GM12878 (cell line): ENCODE measurements at regions not wholly inside any gene's neighbourhood (a gene's known extent, or its start where the extent isn't known, plus 50 kb on each side); places are given as distances from the start of the nearest gene placed in this dataset.
A peak's percentile ranks its signal among the peaks of the same experiment; 100 is the strongest.

Experiments used
- ATAC-seq: fragments of 200-7000 bp; cut with Tn5 transposase; 3 replicates; pipeline ENCODE4 v1.9.1; 2020; ENCODE audit warnings: mild to moderate bottlenecking, moderate library complexity
- BruUV-seq: library from RNA; stranded (reverse); fragments of 400-500 nt; replicated peaks from 2 replicates; lab custom pipeline; 2021; lab: Mats Ljungman, UMichigan
- CTCF ChIA-PET: fragments of 300-600 bp; sonication (Branson Sonifier 250); formaldehyde crosslinking; extraction: SDS; loops from one replicate; lab custom pipeline; 2021; ENCODE audit warnings: inconsistent platforms; lab: Yijun Ruan, JAX
- POLR2A ChIA-PET: fragments of 350-600 bp; formaldehyde crosslinking; extraction: SDS; loops from one replicate; lab custom pipeline; 2021; ENCODE audit warnings: inconsistent platforms; lab: Charles Lee
- RAD21 ChIA-PET: fragments of 300-600 bp; sonication (Branson Sonifier 250); formaldehyde crosslinking; loops from one replicate; lab custom pipeline; 2023; ENCODE audit warnings: antibody characterized with exemption; ENCODE audit not compliant: unreplicated experiment; lab: Charles Lee
- SMC1A ChIA-PET: fragments of 300-600 bp; sonication (Branson Sonifier 250); formaldehyde crosslinking; loops from one replicate; lab custom pipeline; 2023; ENCODE audit not compliant: unreplicated experiment, uncharacterized antibody; lab: Charles Lee
- DNase-seq: peaks from one replicate; pipeline ENCODE4 v3.0.0-alpha.2; 2011; ENCODE audit warnings: low read depth, low spot score
- FAIRE-seq: peaks from 3 replicates; lab custom pipeline; 2011; peaks lifted over from hg19 to GRCh38; lab: Jason Lieb, UNC
- H2AFZ ChIP-seq: 2 replicates; pipeline ENCODE4 v1.6.0; 2011; ENCODE audit warnings: low read depth, low read length, control low read depth; ENCODE audit not compliant: control insufficient read depth
- H3K27ac ChIP-seq: 2 replicates; pipeline ENCODE4 v1.5.1; 2011; ENCODE audit warnings: control low read depth; ENCODE audit not compliant: control insufficient read depth, insufficient read depth
- H3K27me3 ChIP-seq, 2 experiments: replicated peaks in 1 of 2; 2 replicates each; pipeline versions ENCODE4 v1.6.0 to v1.6.1; 2011; ENCODE audit warnings: low read length in 1 of 2; ENCODE audit not compliant: control insufficient read depth in 2 of 2, insufficient read depth in 2 of 2
- H3K36me3 ChIP-seq, 2 experiments: 2 replicates each; pipeline ENCODE4 v1.5.1; 2011; ENCODE audit warnings: low read length in 1 of 2; ENCODE audit not compliant: control insufficient read depth in 2 of 2, insufficient read depth in 2 of 2
- H3K4me1 ChIP-seq: 2 replicates; pipeline ENCODE4 v1.6.1; 2011; ENCODE audit warnings: mild to moderate bottlenecking, low read length, moderate library complexity, mixed read lengths; ENCODE audit not compliant: control insufficient read depth, insufficient read depth
- H3K4me2 ChIP-seq: 2 replicates; pipeline ENCODE4 v1.6.0; 2011; ENCODE audit warnings: control low read depth; ENCODE audit not compliant: control insufficient read depth, insufficient read depth
- H3K4me3 ChIP-seq: fragments of 200-600 bp; sonication (generic); 2 replicates; pipeline ENCODE4 v1.5.1; 2016
- H3K79me2 ChIP-seq: 2 replicates; pipeline ENCODE4 v1.6.0; 2011; ENCODE audit warnings: low read length; ENCODE audit not compliant: control insufficient read depth, insufficient read depth
- H3K9ac ChIP-seq: 2 replicates; pipeline ENCODE4 v1.8.0; 2011; ENCODE audit warnings: low read length, control low read depth, mixed read lengths; ENCODE audit not compliant: control insufficient read depth, insufficient read depth
- H3K9me3 ChIP-seq: replicated peaks from 3 replicates; pipeline ENCODE4 v1.5.1; 2011; ENCODE audit warnings: mild to moderate bottlenecking, low read length; ENCODE audit not compliant: control insufficient read depth, insufficient read depth
- H4K20me1 ChIP-seq: 2 replicates; pipeline ENCODE4 v1.6.0; 2011; ENCODE audit not compliant: control insufficient read depth, insufficient read depth
- ASH2L ChIP-seq: fragments of 300-600, 200-600 bp; sonication (generic); IDR thresholded peaks from 2 replicates; pipeline ENCODE4 v1.6.1; 2017; ENCODE audit warnings: low read depth, mild to moderate bottlenecking, borderline replicate concordance
- BMI1 ChIP-seq: fragments of 450-650 bp; IDR thresholded peaks from 2 replicates; pipeline ENCODE4 v1.6.1; 2016; ENCODE audit warnings: mild to moderate bottlenecking, moderate library complexity, borderline replicate concordance
- BRCA1 ChIP-seq: IDR thresholded peaks from 2 replicates; pipeline ENCODE4 v1.6.1; 2011; ENCODE audit warnings: low read depth, low read length, improper control_type of control experiment
- CEBPB ChIP-seq, 2 experiments: fragments of 150-350 bp in 1 of 2; IDR thresholded peaks; 2 replicates each; pipeline ENCODE4 v1.6.1; 2012 to 2014; ENCODE audit warnings: low read depth in 2 of 2, low read length in 2 of 2, borderline replicate concordance in 1 of 2, inconsistent platforms in 1 of 2
- IKZF1 ChIP-seq: fragments of 450-650 bp; conservative IDR thresholded peaks from 2 replicates; pipeline ENCODE4 v1.6.1; 2017; ENCODE audit warnings: antibody characterized with exemption, mild to moderate bottlenecking
- LARP7 ChIP-seq: fragments of 450-650 bp; IDR thresholded peaks from 2 replicates; pipeline ENCODE4 v1.6.1; 2017; ENCODE audit warnings: mild to moderate bottlenecking
- MXI1 ChIP-seq: fragments of 150-350 bp; IDR thresholded peaks from 2 replicates; pipeline ENCODE4 v1.6.1; 2011; ENCODE audit warnings: low read depth, mild to moderate bottlenecking, inconsistent platforms, low read length, improper control_type of control experiment
- NFYB ChIP-seq: IDR thresholded peaks from 2 replicates; pipeline ENCODE4 v1.6.1; 2011; ENCODE audit warnings: low read depth, mild to moderate bottlenecking, low read length, improper control_type of control experiment, moderate library complexity; ENCODE audit not compliant: insufficient read depth
- NR2F1 ChIP-seq: fragments of 450-650 bp; conservative IDR thresholded peaks from 2 replicates; pipeline ENCODE4 v1.6.1; 2017; ENCODE audit warnings: mild to moderate bottlenecking
- RAD21 ChIP-seq: IDR thresholded peaks from 2 replicates; pipeline ENCODE4 v1.6.1; 2011; ENCODE audit warnings: mild to moderate bottlenecking, low read depth, low read length, moderate library complexity; ENCODE audit not compliant: insufficient read depth
- RELB ChIP-seq: fragments of 450-650 bp; IDR thresholded peaks from 2 replicates; pipeline ENCODE4 v1.6.1; 2017; ENCODE audit warnings: low read depth, mild to moderate bottlenecking, moderate library complexity
- WGBS: methylation state at CpG from one replicate; pipeline ENCODE4 v1.1.6; 2016; ENCODE audit warnings: low lambda C conversion rate; ENCODE audit not compliant: insufficient replicate concordance, insufficient coverage; ENCODE audit errors: missing lambda C conversion rate; 5-methylcytosine and 5-hydroxymethylcytosine counted together
- in situ Hi-C: fragments of 300-500 bp; cut with MboI; formaldehyde crosslinking; loops from 9 replicates; pipeline ENCODE4 v1.14.3; 2018; ENCODE audit warnings: mixed read lengths
- intact Hi-C: fragments of 100-400 bp; cut with micrococcal nuclease; formaldehyde crosslinking; loops from one replicate; pipeline ENCODE4 v1.14.2; 2022; ENCODE audit not compliant: unreplicated experiment
- TF ChIP-seq, protein P1 (sequence below): fragments of 450-650 bp; IDR thresholded peaks from 2 replicates; pipeline ENCODE4 v1.6.1; 2016; ENCODE audit warnings: mild to moderate bottlenecking, moderate library complexity, borderline replicate concordance

- FAIRE-seq (no peak), ATAC-seq (peak; percentile 26; the same call in 1 of the 3 replicates), DNase-seq (no peak)
- POLR2A ChIA-PET, result no interaction called here
- no peak overlapping the region for H3K9ac ChIP-seq
- TF ChIP-seq RELB (no peak), CEBPB (IDR thresholded peaks at IDR 0.05; ENCODE audit: borderline replicate concordance in 1 of 2, low read depth in 2 of 2, low read length in 2 of 2) (no peak), BRCA1 (no peak), BMI1 (no peak), RAD21 (no peak), NFYB (no peak), ASH2L (no peak), NR2F1 (no peak), LARP7 (no peak), MXI1 (no peak), IKZF1 (no peak)
- TF ChIP-seq, protein P1, sequence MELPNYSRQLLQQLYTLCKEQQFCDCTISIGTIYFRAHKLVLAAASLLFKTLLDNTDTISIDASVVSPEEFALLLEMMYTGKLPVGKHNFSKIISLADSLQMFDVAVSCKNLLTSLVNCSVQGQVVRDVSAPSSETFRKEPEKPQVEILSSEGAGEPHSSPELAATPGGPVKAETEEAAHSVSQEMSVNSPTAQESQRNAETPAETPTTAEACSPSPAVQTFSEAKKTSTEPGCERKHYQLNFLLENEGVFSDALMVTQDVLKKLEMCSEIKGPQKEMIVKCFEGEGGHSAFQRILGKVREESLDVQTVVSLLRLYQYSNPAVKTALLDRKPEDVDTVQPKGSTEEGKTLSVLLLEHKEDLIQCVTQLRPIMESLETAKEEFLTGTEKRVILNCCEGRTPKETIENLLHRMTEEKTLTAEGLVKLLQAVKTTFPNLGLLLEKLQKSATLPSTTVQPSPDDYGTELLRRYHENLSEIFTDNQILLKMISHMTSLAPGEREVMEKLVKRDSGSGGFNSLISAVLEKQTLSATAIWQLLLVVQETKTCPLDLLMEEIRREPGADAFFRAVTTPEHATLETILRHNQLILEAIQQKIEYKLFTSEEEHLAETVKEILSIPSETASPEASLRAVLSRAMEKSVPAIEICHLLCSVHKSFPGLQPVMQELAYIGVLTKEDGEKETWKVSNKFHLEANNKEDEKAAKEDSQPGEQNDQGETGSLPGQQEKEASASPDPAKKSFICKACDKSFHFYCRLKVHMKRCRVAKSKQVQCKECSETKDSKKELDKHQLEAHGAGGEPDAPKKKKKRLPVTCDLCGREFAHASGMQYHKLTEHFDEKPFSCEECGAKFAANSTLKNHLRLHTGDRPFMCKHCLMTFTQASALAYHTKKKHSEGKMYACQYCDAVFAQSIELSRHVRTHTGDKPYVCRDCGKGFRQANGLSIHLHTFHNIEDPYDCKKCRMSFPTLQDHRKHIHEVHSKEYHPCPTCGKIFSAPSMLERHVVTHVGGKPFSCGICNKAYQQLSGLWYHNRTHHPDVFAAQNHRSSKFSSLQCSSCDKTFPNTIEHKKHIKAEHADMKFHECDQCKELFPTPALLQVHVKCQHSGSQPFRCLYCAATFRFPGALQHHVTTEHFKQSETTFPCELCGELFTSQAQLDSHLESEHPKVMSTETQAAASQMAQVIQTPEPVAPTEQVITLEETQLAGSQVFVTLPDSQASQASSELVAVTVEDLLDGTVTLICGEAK, result no peak
- no peak overlapping the region for H3K4me2 ChIP-seq
- H3K36me3 ChIP-seq, result no peaks in the 10 kb centered on the region
- intact Hi-C loops, result no loop called here
- in situ Hi-C loops, result no loop called here
- SMC1A ChIA-PET, result no interaction called here
- no peaks in the 10 kb centered on the region; the same call in 2 of the 3 replicates for H3K9me3 ChIP-seq
- H3K79me2 ChIP-seq, result no peaks in the 10 kb centered on the region
- H3K4me3 ChIP-seq, result no peak overlapping the region
- 0% methylated on average over 1 of the region's 1 CpG for WGBS
- CTCF ChIA-PET, result no interaction called here
- RAD21 ChIA-PET, result no interaction called here
- no peak overlapping the region for H3K27ac ChIP-seq
- no peak overlapping the region; the same call in 1 of the 2 replicates for H2AFZ ChIP-seq
- no peaks in the 10 kb centered on the region for H3K27me3 ChIP-seq
- H3K4me1 ChIP-seq, result no peaks in the 10 kb centered on the region
- BruUV-seq, result no TSS peak
- no peaks in the 10 kb centered on the region for H4K20me1 ChIP-seq
Measured at GRCh38 chr4:104128031-104128849, 366.5 kb downstream of the CXXC4 start.
